ENCODE measurements at regions not wholly inside any gene's neighbourhood (a gene's known extent, or its start where the extent isn't known, plus 50 kb on each side); places are given as distances from the start of the nearest gene placed in this dataset.
"Not testable (repeated sequence)": the region's sequence is repeated elsewhere in the genome, so short reads cannot be mapped to it uniquely, and the experiment has no call there.

- no peaks in the 10 kb centered on the region for H3K36me3 ChIP-seq (ENCODE audit: control insufficient read depth, insufficient read depth, low read length, severe bottlenecking)
- no peak overlapping the region for H3K9ac ChIP-seq (ENCODE audit: low read length)
- DNase-seq (ENCODE audit: low read depth) = no peak
- no peaks in the 10 kb centered on the region for H3K27me3 ChIP-seq (replicated peaks; ENCODE audit: control insufficient read depth, insufficient read depth, low read length)
- H3K9me3 ChIP-seq (ENCODE audit: control insufficient read depth, low read length) = no peaks in the 10 kb centered on the region
- H3K4me1 ChIP-seq (ENCODE audit: control insufficient read depth, insufficient read depth, low read length) = peaks cover 33% of the 10 kb centered on the region
- H3K4me3 ChIP-seq (ENCODE audit: low read length) = no peak overlapping the region
Observed at GRCh38 chr20:40274912-40275533, 414.0 kb downstream of the MAFB start.

GRCh38 chr20:40269274-40269673 is 419.8 kb downstream of the MAFB start:
- not testable (repeated sequence) for H3K36me3 ChIP-seq (ENCODE audit: control insufficient read depth, insufficient read depth, low read length, severe bottlenecking)

GRCh38 chr20:40268321-40269075 is 420.5 kb downstream of the MAFB start:
- H3K4me1 ChIP-seq (ENCODE audit: control insufficient read depth, insufficient read depth, low read length) = no peaks in the 10 kb centered on the region
- H3K27me3 ChIP-seq (replicated peaks; ENCODE audit: control insufficient read depth, insufficient read depth, low read length) = no peaks in the 10 kb centered on the region
- no peak overlapping the region for H3K4me3 ChIP-seq (ENCODE audit: low read length)
- H3K36me3 ChIP-seq (ENCODE audit: control insufficient read depth, insufficient read depth, low read length, severe bottlenecking) = no peaks in the 10 kb centered on the region
- H3K9ac ChIP-seq (ENCODE audit: low read length) = no peak overlapping the region
- no peaks in the 10 kb centered on the region for H3K9me3 ChIP-seq (ENCODE audit: control insufficient read depth, low read length)
- DNase-seq (ENCODE audit: low read depth) = no peak

More at GRCh38 chr20:40269274-40269673, 419.8 kb downstream of the MAFB start:
- H3K27me3 ChIP-seq (replicated peaks; ENCODE audit: control insufficient read depth, insufficient read depth, low read length); H3K9me3 ChIP-seq (ENCODE audit: control insufficient read depth, low read length); H3K4me3 ChIP-seq (ENCODE audit: low read length); DNase-seq (ENCODE audit: low read depth); H3K4me1 ChIP-seq (ENCODE audit: control insufficient read depth, insufficient read depth, low read length); H3K9ac ChIP-seq (ENCODE audit: low read length): not testable (repeated sequence)

- Histone ChIP-seq H3K4me1 (ENCODE audit: control insufficient read depth, insufficient read depth, low read length) (no peaks in the 10 kb centered on the region), H3K9ac (ENCODE audit: low read length) (no peak overlapping the region), H3K36me3 (ENCODE audit: control insufficient read depth, insufficient read depth, low read length, severe bottlenecking) (no peaks in the 10 kb centered on the region), H3K4me3 (ENCODE audit: low read length) (no peak overlapping the region), H3K9me3 (ENCODE audit: control insufficient read depth, low read length) (no peaks in the 10 kb centered on the region), H3K27me3 (replicated peaks; ENCODE audit: control insufficient read depth, insufficient read depth, low read length) (no peaks in the 10 kb centered on the region)
- DNase-seq (ENCODE audit: low read depth) = peak; percentile 67
Observed at GRCh38 chr20:40265825-40266533, 423.1 kb downstream of the MAFB start.

DNA sequence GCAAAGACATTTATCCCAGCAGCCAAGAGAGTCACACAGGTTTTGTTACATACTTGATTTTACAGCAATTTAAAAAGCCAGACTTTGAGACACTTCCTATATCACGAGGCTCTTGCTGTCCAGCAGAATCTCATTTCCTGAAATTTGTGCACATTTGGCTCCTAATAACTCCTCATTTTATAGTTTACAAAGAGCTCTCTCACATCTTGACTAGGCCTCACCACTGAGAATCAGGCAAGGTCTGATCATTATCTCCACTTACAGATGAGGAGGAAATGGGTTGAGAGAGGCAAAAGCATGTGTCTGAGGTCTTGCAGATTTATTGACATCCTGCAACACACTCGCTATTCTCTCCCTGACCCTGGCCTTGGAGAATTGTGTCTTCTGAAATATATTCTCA is 426.8 kb downstream of the MAFB start:
- H3K36me3 ChIP-seq (ENCODE audit: control insufficient read depth, insufficient read depth, low read length, severe bottlenecking) = no peaks in the 10 kb centered on the region
- H3K27me3 ChIP-seq (replicated peaks; ENCODE audit: control insufficient read depth, insufficient read depth, low read length) = no peaks in the 10 kb centered on the region
- no peaks in the 10 kb centered on the region for H3K4me1 ChIP-seq (ENCODE audit: control insufficient read depth, insufficient read depth, low read length)
- no peak overlapping the region for H3K9ac ChIP-seq (ENCODE audit: low read length)
- no peak overlapping the region for H3K4me3 ChIP-seq (ENCODE audit: low read length)
- no peaks in the 10 kb centered on the region for H3K9me3 ChIP-seq (ENCODE audit: control insufficient read depth, low read length)
- no peak for DNase-seq (ENCODE audit: low read depth)

GRCh38 chr20:40258931-40259330 is 430.1 kb downstream of the MAFB start:
- Histone ChIP-seq H3K9me3 (ENCODE audit: control insufficient read depth, low read length) (no peaks in the 10 kb centered on the region), H3K36me3 (ENCODE audit: control insufficient read depth, insufficient read depth, low read length, severe bottlenecking) (no peaks in the 10 kb centered on the region), H3K4me1 (ENCODE audit: control insufficient read depth, insufficient read depth, low read length) (peaks cover 25% of the 10 kb centered on the region), H3K9ac (ENCODE audit: low read length) (no peak overlapping the region), H3K4me3 (ENCODE audit: low read length) (no peak overlapping the region), H3K27me3 (replicated peaks; ENCODE audit: control insufficient read depth, insufficient read depth, low read length) (no peaks in the 10 kb centered on the region)
- no peak for DNase-seq (ENCODE audit: low read depth)

DNA sequence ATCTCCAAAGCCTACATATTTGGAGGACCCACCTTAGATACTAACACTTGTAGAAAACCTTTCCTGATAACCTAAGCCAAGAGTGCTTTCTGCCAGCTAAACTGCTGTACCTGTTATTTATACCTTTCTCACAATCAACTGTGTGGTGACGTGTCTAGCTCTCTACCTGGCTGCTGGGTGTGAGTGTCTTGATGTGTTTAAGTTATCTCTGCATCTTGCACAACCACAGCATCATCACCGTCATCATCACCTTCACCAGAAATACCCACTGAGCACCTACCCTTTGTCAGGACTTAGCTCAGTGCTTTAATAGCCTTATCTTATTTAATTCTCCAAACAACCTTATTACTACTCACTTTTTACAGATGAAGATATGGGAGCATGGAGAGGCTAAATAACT is 431.3 kb downstream of the MAFB start:
- Histone ChIP-seq H3K4me3 (ENCODE audit: low read length) (no peak overlapping the region), H3K9me3 (ENCODE audit: control insufficient read depth, low read length) (no peaks in the 10 kb centered on the region), H3K36me3 (ENCODE audit: control insufficient read depth, insufficient read depth, low read length, severe bottlenecking) (no peaks in the 10 kb centered on the region), H3K4me1 (ENCODE audit: control insufficient read depth, insufficient read depth, low read length) (peaks cover 31% of the 10 kb centered on the region), H3K9ac (ENCODE audit: low read length) (no peak overlapping the region), H3K27me3 (replicated peaks; ENCODE audit: control insufficient read depth, insufficient read depth, low read length) (no peaks in the 10 kb centered on the region)
- DNase-seq (ENCODE audit: low read depth) = no peak

- peak; percentile 4 for DNase-seq (ENCODE audit: low read depth)
- no peaks in the 10 kb centered on the region for H3K9me3 ChIP-seq (ENCODE audit: control insufficient read depth, low read length)
- no peaks in the 10 kb centered on the region for H3K27me3 ChIP-seq (replicated peaks; ENCODE audit: control insufficient read depth, insufficient read depth, low read length)
- H3K4me1 ChIP-seq (ENCODE audit: control insufficient read depth, insufficient read depth, low read length) = peaks cover 31% of the 10 kb centered on the region
- no peaks in the 10 kb centered on the region for H3K36me3 ChIP-seq (ENCODE audit: control insufficient read depth, insufficient read depth, low read length, severe bottlenecking)
- no peak overlapping the region for H3K4me3 ChIP-seq (ENCODE audit: low read length)
- peak overlapping the region; percentile 61 for H3K9ac ChIP-seq (ENCODE audit: low read length)
Observed at GRCh38 chr20:40255365-40255764, 433.7 kb downstream of the MAFB start.

DNA sequence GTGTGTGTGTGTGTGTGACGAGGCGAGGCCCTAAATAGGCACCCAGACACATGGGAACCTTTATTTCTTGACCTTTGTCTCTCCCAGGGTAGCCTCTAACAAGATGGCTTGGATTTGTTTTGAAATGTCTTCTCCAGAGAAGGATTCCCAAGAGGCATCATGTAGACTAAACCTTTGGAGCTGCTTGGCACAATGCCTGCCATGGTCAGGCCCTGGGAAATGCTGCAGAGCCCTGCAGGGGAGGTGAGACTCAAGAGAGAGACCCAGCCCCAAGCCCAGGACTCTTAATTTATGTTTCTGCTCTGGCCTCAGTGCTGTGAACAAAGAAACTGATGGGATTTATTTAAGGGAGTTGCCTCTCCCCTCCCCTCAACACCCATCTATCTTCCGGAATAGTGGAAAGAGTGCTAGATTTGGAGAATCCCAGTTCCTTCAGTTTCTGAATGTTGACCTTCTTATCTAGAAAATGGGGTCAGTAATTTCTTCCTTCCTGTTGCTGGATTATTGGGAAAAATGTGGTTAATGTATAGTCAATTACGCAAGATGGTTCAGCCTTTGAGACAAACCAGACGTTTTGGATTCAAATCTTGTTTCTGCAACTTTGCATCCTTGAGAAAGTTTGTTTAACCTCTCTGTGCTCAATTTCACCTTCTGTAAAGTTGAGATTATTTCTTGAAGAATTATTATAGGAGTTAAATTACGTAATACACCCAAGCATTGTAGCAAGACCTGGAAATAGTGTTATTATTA is 434.8 kb downstream of the MAFB start:
- Histone ChIP-seq H3K4me3 (ENCODE audit: low read length) (no peak overlapping the region), H3K27me3 (replicated peaks; ENCODE audit: control insufficient read depth, insufficient read depth, low read length) (no peaks in the 10 kb centered on the region)

DNA sequence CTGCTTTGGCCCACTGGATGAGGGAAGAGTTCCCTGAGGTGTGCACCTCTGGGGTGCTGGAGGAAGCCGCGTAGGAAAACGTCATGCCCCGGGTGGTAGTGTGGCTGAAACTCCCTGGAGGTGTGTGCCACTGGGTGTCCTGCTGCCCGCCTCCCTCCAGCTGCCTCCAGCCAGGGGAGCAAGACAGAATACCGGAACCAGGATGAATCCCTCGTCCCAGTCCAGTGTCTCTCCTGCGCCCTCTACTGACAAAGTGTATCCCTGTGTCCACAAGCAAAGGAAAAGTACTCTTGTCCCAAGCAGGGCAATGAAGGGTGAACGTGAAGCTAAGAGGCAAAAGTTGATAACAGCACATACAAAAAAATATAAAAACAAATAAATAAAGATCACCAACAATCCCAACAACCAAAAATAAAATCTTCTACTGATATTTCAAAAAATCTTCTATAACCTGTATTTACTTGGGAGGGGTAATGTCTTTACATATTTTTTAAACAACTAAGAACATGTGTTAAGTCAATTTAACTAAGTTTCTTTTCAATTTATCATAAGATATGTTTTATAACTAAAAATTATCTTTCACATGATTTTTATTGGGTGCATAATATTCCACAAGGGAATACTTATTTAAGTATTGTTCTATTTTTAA is 437.6 kb downstream of the MAFB start:
- H3K9ac ChIP-seq (ENCODE audit: low read length) = no peak overlapping the region
- peak; percentile 12 for DNase-seq (ENCODE audit: low read depth)
- H3K27me3 ChIP-seq (replicated peaks; ENCODE audit: control insufficient read depth, insufficient read depth, low read length) = no peaks in the 10 kb centered on the region
- H3K36me3 ChIP-seq (ENCODE audit: control insufficient read depth, insufficient read depth, low read length, severe bottlenecking) = no peaks in the 10 kb centered on the region
- no peak overlapping the region for H3K4me3 ChIP-seq (ENCODE audit: low read length)
- peaks cover 31% of the 10 kb centered on the region for H3K4me1 ChIP-seq (ENCODE audit: control insufficient read depth, insufficient read depth, low read length)
- peaks cover 2% of the 10 kb centered on the region for H3K9me3 ChIP-seq (ENCODE audit: control insufficient read depth, low read length)

More for the DNA sequence above, 434.8 kb downstream of the MAFB start:
- DNase-seq (ENCODE audit: low read depth) = no peak
- no peaks in the 10 kb centered on the region for H3K36me3 ChIP-seq (ENCODE audit: control insufficient read depth, insufficient read depth, low read length, severe bottlenecking)
- H3K9ac ChIP-seq (ENCODE audit: low read length) = peak overlapping the region; percentile 63
- peaks cover 31% of the 10 kb centered on the region for H3K4me1 ChIP-seq (ENCODE audit: control insufficient read depth, insufficient read depth, low read length)
- H3K9me3 ChIP-seq (ENCODE audit: control insufficient read depth, low read length) = peaks cover 2% of the 10 kb centered on the region

Data from adipocyte (in vitro differentiated cells).